ENCODE measurements at regions not wholly inside any gene's neighbourhood (a gene's known extent, or its start where the extent isn't known, plus 50 kb on each side); places are given as distances from the start of the nearest gene placed in this dataset.

- DNase-seq, result no peak
Measured at GRCh38 chr5:158289967-158290366, 431.0 kb upstream of the CLINT1 start.

DNA sequence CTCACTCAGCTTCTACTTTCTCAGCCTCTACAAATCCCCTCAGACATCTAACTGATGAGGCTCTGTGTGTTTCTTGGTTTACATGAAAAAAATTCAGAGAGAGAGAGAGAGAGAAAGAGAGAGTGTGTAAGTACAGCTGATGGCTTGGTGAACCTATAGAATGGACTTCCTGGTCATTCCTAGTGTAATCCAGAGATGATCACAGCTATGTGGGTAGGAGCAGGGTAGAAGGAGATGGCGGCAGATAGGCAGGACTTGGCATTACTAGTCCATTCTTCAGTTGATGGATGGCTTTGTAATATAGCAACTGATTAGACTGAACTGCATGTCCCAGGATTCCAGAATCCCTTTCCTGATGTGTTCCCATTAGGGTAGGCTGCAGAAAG is 429.3 kb upstream of the CLINT1 start:
- no peak for DNase-seq

- DNase-seq, result peak; percentile 49
Measured at GRCh38 chr5:158287643-158288271, 428.8 kb upstream of the CLINT1 start.

DNA sequence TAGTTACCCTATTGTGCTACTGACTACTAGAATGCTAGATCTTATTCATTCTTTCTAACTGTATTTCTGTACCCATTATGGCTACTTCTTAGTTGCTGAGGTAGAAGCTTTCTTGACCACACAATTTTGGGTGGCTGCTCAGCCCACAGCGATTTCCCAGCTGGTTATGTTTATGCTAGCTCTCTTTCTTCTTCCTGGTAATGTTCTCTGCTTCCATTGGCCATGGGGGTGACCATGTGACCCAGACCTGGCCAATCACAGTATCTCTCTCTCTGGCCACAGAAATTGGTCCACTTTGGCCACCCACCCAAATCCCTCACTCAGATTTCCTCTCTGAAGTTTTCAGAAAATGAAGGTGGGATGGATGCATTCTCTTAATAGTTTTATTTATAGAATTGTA is 427.9 kb upstream of the CLINT1 start:
- no peak for DNase-seq

GRCh38 chr5:158285698-158286097 is 426.8 kb upstream of the CLINT1 start:
- DNase-seq, result no peak

GRCh38 chr5:158284242-158284641 is 425.3 kb upstream of the CLINT1 start:
- DNase-seq, result no peak

DNA sequence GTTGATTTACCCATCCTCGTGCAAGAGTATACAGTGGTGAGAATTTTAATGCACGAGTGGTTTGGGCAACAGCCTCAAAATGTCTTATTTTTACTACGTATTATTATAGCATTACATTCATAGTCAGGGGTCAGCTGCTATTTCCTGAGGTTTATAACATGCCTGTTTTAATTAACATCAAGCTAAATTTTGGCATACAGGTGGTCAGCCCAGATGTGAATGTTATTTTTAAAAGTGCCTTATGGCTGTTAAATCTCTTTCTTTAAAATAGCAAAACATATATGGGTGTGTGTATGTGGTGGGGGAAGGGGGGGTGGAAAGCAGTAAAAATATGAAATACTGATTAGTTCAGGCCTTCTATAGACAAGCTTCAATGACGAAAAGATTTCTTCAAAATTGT is 424.5 kb upstream of the CLINT1 start:
- DNase-seq, result no peak

GRCh38 chr5:158278216-158278925 is 419.4 kb upstream of the CLINT1 start:
- DNase-seq, result no peak

DNA sequence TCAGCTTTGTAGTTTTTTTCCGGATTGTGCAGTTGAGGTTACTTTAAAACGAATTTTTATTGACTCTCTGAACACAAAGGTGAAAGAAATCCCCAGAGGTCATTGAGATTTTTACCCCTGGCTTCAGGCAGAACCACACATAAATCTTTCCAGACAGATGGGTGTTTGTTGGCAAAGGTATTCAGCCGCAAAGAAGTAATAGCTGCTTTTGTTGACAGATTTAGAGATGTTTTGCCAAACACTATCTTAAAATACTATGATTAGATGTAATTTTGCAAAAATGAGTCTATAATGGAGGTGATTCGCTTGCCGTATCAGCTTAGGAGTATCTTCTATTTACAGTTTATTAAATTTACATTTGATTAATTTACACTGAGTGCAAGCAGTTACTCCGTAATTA is 418.3 kb upstream of the CLINT1 start:
- no peak for DNase-seq

DNA sequence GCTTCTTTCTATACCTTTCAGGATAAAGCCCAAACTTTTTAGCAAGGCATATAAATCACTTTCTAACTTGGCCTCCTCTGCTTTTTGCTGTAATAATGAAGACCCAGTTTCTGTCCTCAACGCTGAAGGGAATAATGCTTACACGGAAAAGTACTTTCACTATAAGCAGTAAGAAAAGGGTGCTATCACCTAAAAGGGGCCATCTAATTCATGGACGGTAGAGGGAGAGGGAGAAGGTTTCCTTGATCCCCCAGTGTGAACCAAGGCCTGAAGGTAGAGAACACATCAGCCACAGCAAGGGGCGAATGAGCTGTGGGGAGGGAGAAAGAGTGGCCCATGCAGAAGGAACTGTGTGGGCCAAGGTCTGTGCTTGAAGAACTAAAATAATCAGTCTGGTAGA is 417.7 kb upstream of the CLINT1 start:
- no peak for DNase-seq

- DNase-seq, result no peak
Measured at GRCh38 chr5:158275511-158275910, 416.6 kb upstream of the CLINT1 start.

GRCh38 chr5:158273035-158273434 is 414.1 kb upstream of the CLINT1 start:
- DNase-seq, result no peak

GRCh38 chr5:158272409-158272808 is 413.5 kb upstream of the CLINT1 start:
- no peak for DNase-seq

DNA sequence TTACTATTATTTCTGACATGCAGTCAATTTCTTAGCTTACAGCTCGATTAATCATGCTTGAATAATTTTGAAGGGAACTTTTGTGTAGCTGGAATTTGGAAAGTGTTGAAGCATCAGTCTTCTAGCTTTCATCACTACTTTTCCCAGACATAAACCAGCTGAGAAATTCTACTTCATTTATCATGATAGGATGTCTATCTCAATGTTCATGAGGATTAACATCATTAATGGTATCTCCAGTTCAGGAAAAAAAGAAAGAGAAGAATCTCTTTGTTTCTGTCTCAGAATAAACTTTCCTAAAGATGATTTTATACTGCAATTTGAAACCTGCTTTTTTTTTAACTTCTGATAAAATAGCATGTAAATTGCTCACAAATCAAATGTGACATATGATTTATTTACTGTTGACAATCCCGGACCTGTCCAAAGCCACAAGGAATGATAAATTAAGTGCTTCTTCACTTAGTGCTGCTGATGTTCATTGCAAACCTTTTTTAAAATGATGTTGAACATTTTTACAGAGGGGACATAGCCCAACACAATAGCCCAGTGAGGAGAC is 412.1 kb upstream of the CLINT1 start:
- no peak for DNase-seq

DNA sequence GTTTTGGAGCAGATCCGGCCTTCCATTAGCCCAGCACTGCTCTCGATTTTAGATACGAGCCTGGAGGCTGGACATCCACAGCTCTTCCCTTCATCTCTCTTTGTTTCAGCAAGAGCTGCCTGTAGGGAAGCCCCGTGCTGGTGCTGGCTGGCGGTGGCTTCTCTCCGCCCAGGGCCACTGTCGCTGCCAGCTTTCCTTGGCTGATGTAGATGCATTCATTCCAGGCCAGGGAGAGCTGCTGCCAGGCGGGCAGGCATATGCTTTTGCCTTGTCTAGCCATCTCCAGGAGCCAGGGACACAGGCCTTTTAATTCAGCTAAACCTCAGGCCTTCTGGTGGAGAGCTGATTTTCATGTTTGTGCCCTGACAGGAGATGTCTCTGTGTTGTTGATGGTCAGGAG is 409.3 kb upstream of the CLINT1 start:
- no peak for DNase-seq

DNA sequence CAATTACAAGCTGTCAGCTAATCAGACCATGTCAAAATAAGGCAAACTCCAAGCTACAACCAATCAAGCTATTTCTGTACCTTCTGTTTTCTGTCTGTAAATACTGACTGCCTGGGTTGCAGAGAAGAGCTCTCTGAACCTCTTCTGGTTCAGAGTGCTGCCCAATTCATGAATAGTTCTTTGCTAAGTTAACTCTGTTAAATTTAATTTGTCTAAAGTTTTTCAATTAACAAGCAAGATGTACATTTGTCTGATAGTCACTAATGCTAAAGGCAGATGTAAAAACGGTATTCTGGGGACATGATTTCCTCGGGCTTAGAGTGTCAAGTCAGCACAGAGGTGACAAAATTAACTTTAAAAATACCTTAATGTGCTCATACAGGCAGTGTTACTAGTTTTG is 408.3 kb upstream of the CLINT1 start:
- no peak for DNase-seq

DNA sequence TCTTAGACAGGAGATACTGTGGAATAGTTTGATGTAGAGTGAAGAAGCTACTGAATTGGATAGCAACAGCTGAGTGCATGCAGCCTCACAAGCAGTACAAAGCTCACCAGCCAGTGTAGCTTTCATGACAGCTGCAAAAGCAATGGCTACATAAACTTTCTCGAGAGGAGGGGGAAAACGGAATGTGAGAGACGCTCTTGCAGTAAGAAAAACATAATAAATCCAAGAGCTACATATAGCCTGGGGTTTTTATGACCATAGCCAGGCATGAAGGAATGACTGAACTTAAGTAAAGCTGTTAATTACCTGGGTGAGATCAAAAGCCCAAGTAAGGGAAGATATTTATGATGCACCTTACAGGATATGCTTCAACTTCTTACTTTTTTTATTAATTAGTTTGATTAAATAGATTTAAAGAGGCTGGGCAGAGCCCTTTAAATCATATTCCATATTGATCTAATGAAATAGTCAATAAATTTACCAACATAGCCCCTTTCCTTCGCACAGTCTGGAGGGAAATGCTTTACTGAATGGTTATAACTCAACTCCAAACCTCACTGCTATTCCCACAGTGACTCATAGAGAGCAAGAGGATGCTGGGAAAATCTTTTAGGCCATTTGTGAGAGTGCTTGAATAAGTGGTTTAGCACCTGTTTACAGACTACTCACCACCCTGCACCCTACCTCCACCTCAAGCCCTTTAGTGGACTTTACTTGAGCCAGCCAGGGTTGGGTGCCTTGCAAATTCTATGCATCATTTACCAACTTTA is 407.2 kb upstream of the CLINT1 start:
- no peak for DNase-seq

- DNase-seq, result no peak
Measured at GRCh38 chr5:158265346-158265745, 406.4 kb upstream of the CLINT1 start.

GRCh38 chr5:158264264-158264663 is 405.3 kb upstream of the CLINT1 start:
- no peak for DNase-seq

DNA sequence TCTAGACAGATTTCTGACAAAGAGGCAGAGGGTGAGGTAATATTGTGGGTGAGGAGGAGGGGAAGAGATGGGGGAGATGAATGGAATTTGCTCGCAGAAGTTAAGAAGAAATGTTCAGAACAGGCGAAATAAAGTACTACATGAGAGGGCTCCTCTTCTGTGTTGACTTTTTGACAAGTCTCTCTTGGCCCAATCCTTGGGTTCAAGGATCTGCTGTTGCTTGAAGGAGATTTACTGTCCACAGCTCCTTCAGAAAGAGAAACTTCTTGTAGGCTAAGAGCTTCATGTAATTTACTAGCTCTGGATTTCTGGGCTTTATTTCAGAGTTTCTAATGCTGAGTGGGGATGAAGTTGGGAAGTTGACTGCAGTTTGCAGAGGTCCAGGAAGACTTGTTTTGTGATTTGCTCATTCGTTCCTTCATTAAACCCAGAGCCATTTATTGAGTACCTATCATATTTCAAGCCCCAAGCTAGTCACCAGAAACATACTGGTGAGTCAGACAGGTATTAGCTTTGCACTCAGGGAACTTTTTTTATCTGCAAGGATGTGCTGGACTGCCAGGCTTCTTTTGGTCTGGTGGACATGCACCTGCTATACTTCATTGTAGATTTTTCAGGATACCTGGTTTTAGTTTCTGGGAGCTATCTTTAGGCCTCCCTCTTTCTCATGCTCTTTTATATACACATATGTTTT is 402.9 kb upstream of the CLINT1 start:
- DNase-seq, result no peak

- no peak for DNase-seq
Measured at GRCh38 chr5:158256096-158256495, 397.2 kb upstream of the CLINT1 start.

DNA sequence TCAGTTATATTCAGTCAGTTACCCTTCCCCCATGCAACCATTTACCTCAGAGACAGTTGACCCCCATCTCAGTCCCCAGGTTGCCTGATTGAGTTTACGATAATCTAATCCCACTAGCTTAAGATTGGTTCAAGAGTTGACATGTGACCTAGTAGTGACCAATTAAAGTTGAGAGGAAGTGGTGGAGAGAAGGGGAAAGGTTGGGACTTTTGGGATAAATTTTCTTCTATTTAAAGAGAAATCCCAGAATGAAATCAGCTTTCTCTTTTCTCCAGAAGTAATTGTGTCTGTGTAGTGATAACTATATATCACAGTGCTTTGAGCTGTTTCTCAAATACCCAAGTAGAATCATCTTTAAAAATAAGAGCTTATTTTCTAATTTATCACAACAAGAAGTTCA is 396.7 kb upstream of the CLINT1 start:
- DNase-seq, result no peak

- no peak for DNase-seq
Measured at GRCh38 chr5:158246661-158247060, 387.7 kb upstream of the CLINT1 start.
